Gastroesophageal sphincter (tissue), 3 donors: ENCODE measurements at regions not wholly inside any gene's neighbourhood (a gene's known extent, or its start where the extent isn't known, plus 50 kb on each side); places are given as distances from the start of the nearest gene placed in this dataset.

ENCODE experiments used
- CTCF ChIP-seq, 4 experiments: fragments of 200-600 bp in 2 of 4; fragments of 450-650 bp in 2 of 4; sonication (generic) in 1 of 4; IDR thresholded peaks; one replicate each; pipeline ENCODE4 v1.5.1; 2017 to 2019; ENCODE audit warnings: antibody characterized with exemption in 4 of 4, mild to moderate bottlenecking in 2 of 4, moderate library complexity in 2 of 4
- EP300 ChIP-seq: sonication (generic); formaldehyde crosslinking; IDR thresholded peaks from one replicate; pipeline ENCODE4 v1.6.1; 2017; ENCODE audit warnings: antibody characterized with exemption, mild to moderate bottlenecking
- POLR2A ChIP-seq, 2 donors: fragments of 450-650 bp; IDR thresholded peaks; one replicate each; pipeline ENCODE4 v1.6.1; 2017; ENCODE audit warnings: antibody characterized with exemption in 2 of 2, mild to moderate bottlenecking in 2 of 2, moderate library complexity in 1 of 2
- POLR2AphosphoS5 ChIP-seq: sonication (generic); formaldehyde crosslinking; IDR thresholded peaks from one replicate; pipeline ENCODE4 v1.6.1; 2017; ENCODE audit warnings: antibody characterized with exemption

GRCh38 chr21:39005502-39005787, 177.8 kb downstream of the PSMG1 start:
- no peak for TF ChIP-seq POLR2AphosphoS5
- TF ChIP-seq CTCF (IDR thresholded peaks at IDR 0.05), result no peak
- TF ChIP-seq EP300, result no peak
- no peak for TF ChIP-seq POLR2A (IDR thresholded peaks at IDR 0.05)
